Erythroblast (primary cell): ENCODE measurements at regions not wholly inside any gene's neighbourhood (a gene's known extent, or its start where the extent isn't known, plus 50 kb on each side); places are given as distances from the start of the nearest gene placed in this dataset.
"Not testable (repeated sequence)": the region's sequence is repeated elsewhere in the genome, so short reads cannot be mapped to it uniquely, and the experiment has no call there.

Experiments used
- GATA1 ChIP-seq: IDR thresholded peaks from 2 replicates; pipeline ENCODE4 v1.6.1; 2011; ENCODE audit warnings: low read depth, mild to moderate bottlenecking, control low read depth, low read length, moderate library complexity
- POLR2A ChIP-seq: IDR thresholded peaks from 2 replicates; pipeline ENCODE4 v1.6.1; 2011; ENCODE audit warnings: mild to moderate bottlenecking, low read length

- not testable (repeated sequence) for TF ChIP-seq POLR2A, GATA1
Measured at GRCh38 chr2:176578292-176578691, 309.1 kb downstream of the MTX2 start.
